Parathyroid adenoma (tissue), 2 donors: ENCODE measurements at regions not wholly inside any gene's neighbourhood (a gene's known extent, or its start where the extent isn't known, plus 50 kb on each side); places are given as distances from the start of the nearest gene placed in this dataset.
"Not testable (repeated sequence)": the region's sequence is repeated elsewhere in the genome, so short reads cannot be mapped to it uniquely, and the experiment has no call there.

Source experiments
- H2AFZ ChIP-seq: fragments of 300-600 bp; sonication (generic); one replicate; pipeline ENCODE4 v1.7.0; 2017; ENCODE audit warnings: antibody characterized with exemption, mild to moderate bottlenecking
- H3K27ac ChIP-seq: fragments of 300-600 bp; sonication (generic); one replicate; pipeline ENCODE4 v1.7.0; 2017
- H3K27me3 ChIP-seq: fragments of 300-600 bp; sonication (generic); one replicate; pipeline ENCODE4 v1.7.0; 2017; ENCODE audit warnings: low read length; ENCODE audit not compliant: control insufficient read depth, insufficient read depth
- H3K36me3 ChIP-seq: fragments of 300-600 bp; sonication (generic); one replicate; pipeline ENCODE4 v1.7.0; 2017; ENCODE audit warnings: low read length; ENCODE audit not compliant: control insufficient read depth, insufficient read depth
- H3K4me1 ChIP-seq: fragments of 300-600 bp; sonication (generic); one replicate; pipeline ENCODE4 v1.7.0; 2017; ENCODE audit warnings: control low read depth
- H3K4me2 ChIP-seq: fragments of 300-600 bp; sonication (generic); one replicate; pipeline ENCODE4 v1.7.0; 2017; ENCODE audit warnings: low read length
- H3K4me3 ChIP-seq: fragments of 300-600 bp; sonication (generic); one replicate; pipeline ENCODE4 v1.7.0; 2017; ENCODE audit warnings: low read depth, low read length
- H3K79me2 ChIP-seq: fragments of 300-600 bp; sonication (generic); one replicate; pipeline ENCODE4 v1.7.0; 2017; ENCODE audit warnings: control low read depth
- H3K9ac ChIP-seq: fragments of 300-600 bp; sonication (generic); one replicate; pipeline ENCODE4 v1.7.0; 2017; ENCODE audit warnings: mild to moderate bottlenecking
- H3K9me3 ChIP-seq: fragments of 300-600 bp; sonication (generic); one replicate; pipeline ENCODE4 v1.7.0; 2017; ENCODE audit warnings: low read length; ENCODE audit not compliant: control insufficient read depth
- TF ChIP-seq, protein P1 (sequence below): fragments of 300-600 bp; sonication (generic); IDR thresholded peaks from one replicate; pipeline ENCODE4 v1.7.0; 2017; ENCODE audit warnings: antibody characterized with exemption, mild to moderate bottlenecking
- donor health status: primary hyperparathyroidism.

DNA sequence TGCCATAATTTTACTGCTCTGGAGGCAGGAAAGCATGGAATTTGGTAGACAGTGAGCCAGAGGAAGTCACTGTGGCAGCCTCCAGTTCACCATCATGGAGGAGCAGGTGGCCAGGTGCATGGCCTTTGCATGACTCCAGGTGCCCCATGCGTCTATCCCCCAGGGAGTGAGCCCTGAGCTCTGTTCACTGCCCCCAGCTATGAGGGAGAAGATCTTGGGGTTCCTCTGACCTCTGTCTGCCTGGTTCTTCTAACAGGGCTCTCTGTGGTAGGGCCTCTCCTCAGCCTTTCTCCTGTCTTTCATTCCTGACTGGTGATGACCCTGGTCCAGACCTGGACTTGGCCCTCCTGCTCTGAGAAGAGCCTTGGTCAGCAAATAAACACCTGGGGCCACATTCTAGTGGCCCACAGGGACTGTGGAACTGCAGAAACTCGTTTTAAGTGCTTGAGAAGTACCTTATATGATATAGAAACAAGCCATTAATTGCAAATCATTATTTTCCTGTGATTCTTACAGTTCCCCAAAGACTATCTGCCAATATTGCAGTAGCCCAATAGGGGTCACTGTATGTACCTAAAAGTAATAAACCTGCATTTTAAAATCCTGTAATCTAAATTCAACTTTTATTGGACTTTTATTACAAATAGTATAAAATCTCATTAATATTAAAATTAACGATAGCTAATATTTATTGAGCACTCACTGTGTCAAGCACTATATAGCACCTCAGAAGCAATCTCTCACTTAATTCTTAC, 120.0 kb upstream of the SYT13 start:
- H3K27ac ChIP-seq: no peak overlapping the region
- H3K4me1 ChIP-seq: no peaks in the 10 kb centered on the region
- TF ChIP-seq, protein P1, sequence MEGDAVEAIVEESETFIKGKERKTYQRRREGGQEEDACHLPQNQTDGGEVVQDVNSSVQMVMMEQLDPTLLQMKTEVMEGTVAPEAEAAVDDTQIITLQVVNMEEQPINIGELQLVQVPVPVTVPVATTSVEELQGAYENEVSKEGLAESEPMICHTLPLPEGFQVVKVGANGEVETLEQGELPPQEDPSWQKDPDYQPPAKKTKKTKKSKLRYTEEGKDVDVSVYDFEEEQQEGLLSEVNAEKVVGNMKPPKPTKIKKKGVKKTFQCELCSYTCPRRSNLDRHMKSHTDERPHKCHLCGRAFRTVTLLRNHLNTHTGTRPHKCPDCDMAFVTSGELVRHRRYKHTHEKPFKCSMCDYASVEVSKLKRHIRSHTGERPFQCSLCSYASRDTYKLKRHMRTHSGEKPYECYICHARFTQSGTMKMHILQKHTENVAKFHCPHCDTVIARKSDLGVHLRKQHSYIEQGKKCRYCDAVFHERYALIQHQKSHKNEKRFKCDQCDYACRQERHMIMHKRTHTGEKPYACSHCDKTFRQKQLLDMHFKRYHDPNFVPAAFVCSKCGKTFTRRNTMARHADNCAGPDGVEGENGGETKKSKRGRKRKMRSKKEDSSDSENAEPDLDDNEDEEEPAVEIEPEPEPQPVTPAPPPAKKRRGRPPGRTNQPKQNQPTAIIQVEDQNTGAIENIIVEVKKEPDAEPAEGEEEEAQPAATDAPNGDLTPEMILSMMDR: peak; percentile 8
- no peak overlapping the region for H3K4me3 ChIP-seq
- no peaks in the 10 kb centered on the region for H3K36me3 ChIP-seq
- no peaks in the 10 kb centered on the region for H3K9me3 ChIP-seq
- no peak overlapping the region for H3K9ac ChIP-seq
- H3K79me2 ChIP-seq: no peaks in the 10 kb centered on the region
- no peak overlapping the region for H2AFZ ChIP-seq
- no peak overlapping the region for H3K4me2 ChIP-seq
- H3K27me3 ChIP-seq: no peaks in the 10 kb centered on the region

GRCh38 chr11:45403521-45403920, 117.4 kb upstream of the SYT13 start:
- not testable (repeated sequence) for H3K36me3 ChIP-seq, H3K4me1 ChIP-seq, H3K79me2 ChIP-seq, H3K9me3 ChIP-seq, H3K9ac ChIP-seq, H3K4me3 ChIP-seq, H2AFZ ChIP-seq, H3K27ac ChIP-seq, H3K27me3 ChIP-seq, H3K4me2 ChIP-seq

- no peak overlapping the region for H3K9ac ChIP-seq
- no peak overlapping the region for H2AFZ ChIP-seq
- H3K4me2 ChIP-seq: no peak overlapping the region
- no peaks in the 10 kb centered on the region for H3K9me3 ChIP-seq
- H3K79me2 ChIP-seq: no peaks in the 10 kb centered on the region
- no peaks in the 10 kb centered on the region for H3K4me1 ChIP-seq
- H3K4me3 ChIP-seq: no peak overlapping the region
- no peaks in the 10 kb centered on the region for H3K36me3 ChIP-seq
- no peak overlapping the region for H3K27ac ChIP-seq
- no peaks in the 10 kb centered on the region for H3K27me3 ChIP-seq
- TF ChIP-seq, protein P1: no peak
Observed at GRCh38 chr11:45402049-45402630, 116.0 kb upstream of the SYT13 start.

DNA sequence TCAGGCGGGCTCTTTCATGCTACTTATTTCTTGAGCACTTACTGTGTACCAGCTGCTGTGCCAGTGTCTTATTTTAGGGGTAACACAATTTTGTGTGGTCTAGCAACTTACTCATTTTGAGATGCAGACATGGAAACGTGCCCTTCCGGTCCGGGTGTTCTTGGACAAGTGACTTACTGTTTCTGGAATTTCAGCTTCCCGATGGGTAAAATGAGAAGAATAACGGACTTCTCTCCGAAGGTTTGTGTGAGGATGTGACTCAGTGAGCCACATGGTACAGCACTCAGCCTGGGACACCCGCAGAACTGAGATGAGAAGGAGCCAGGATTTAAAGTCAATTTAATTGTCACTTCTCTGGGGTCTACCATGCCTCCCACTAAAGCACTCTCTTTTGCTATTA, 114.5 kb upstream of the SYT13 start:
- H3K9ac ChIP-seq: no peak overlapping the region
- no peaks in the 10 kb centered on the region for H3K79me2 ChIP-seq
- H3K9me3 ChIP-seq: no peaks in the 10 kb centered on the region
- no peak overlapping the region for H3K27ac ChIP-seq
- H3K4me3 ChIP-seq: no peak overlapping the region
- no peak overlapping the region for H3K4me2 ChIP-seq
- no peaks in the 10 kb centered on the region for H3K4me1 ChIP-seq
- H2AFZ ChIP-seq: no peak overlapping the region
- H3K36me3 ChIP-seq: no peaks in the 10 kb centered on the region
- TF ChIP-seq, protein P1: no peak
- H3K27me3 ChIP-seq: no peaks in the 10 kb centered on the region

DNA sequence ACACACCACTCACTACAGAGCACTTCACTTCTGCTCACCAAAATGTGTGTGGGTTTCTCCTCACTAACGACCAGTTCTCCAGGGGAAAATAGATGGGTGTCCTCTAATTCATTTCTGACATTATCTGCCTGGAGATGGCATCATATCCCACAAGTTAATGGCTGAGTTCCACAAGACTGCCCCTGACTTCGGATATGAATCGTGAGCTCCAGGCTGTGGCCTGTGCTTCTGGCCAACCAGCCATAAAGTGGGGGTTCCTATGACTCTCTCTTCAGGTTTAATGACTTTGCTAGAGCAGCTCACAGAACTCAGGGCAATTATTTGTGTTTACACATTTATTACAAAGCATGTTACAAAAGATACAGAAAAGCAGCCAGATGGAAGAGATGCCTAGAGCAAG, 113.0 kb upstream of the SYT13 start:
- H3K79me2 ChIP-seq: no peaks in the 10 kb centered on the region
- H3K27me3 ChIP-seq: no peaks in the 10 kb centered on the region
- H3K27ac ChIP-seq: no peak overlapping the region
- TF ChIP-seq, protein P1: no peak
- no peak overlapping the region for H3K4me3 ChIP-seq
- no peak overlapping the region for H3K4me2 ChIP-seq
- H3K9me3 ChIP-seq: no peaks in the 10 kb centered on the region
- no peaks in the 10 kb centered on the region for H3K36me3 ChIP-seq
- H2AFZ ChIP-seq: no peak overlapping the region
- no peak overlapping the region for H3K9ac ChIP-seq
- no peaks in the 10 kb centered on the region for H3K4me1 ChIP-seq
